Thoracic aorta (tissue), 2 donors: ENCODE measurements at regions not wholly inside any gene's neighbourhood (a gene's known extent, or its start where the extent isn't known, plus 50 kb on each side); places are given as distances from the start of the nearest gene placed in this dataset.
"Not testable (repeated sequence)": the region's sequence is repeated elsewhere in the genome, so short reads cannot be mapped to it uniquely, and the experiment has no call there.

Experiments used
- ATAC-seq: fragments of 150-250 bp; one replicate; pipeline ENCODE4 v1.8.0; 2017; ENCODE audit warnings: low read depth; ENCODE audit not compliant: insufficient number of reproducible peaks, low FRiP score
- DNase-seq: peaks from one replicate; pipeline ENCODE4 v3.0.0-alpha.2; 2020; ENCODE audit warnings: low spot score
- H3K27ac ChIP-seq, 2 donors: fragments of 200-600 bp; sonication (generic); 1 replicate in 1 of 2; 2 replicates in 1 of 2; pipeline ENCODE4 v1.5.1; 2016; ENCODE audit warnings: mild to moderate bottlenecking in 2 of 2, moderate library complexity in 2 of 2
- H3K27me3 ChIP-seq: fragments of 200-600 bp; sonication (generic); replicated peaks from 2 replicates; pipeline ENCODE4 v1.6.0; 2016; ENCODE audit warnings: mild to moderate bottlenecking; ENCODE audit not compliant: insufficient read depth
- H3K36me3 ChIP-seq: fragments of 200-600 bp; sonication (generic); one replicate; pipeline ENCODE4 v1.5.1; 2016
- H3K4me1 ChIP-seq, 2 donors: fragments of 200-600 bp; sonication (generic); 1 replicate in 1 of 2; 2 replicates in 1 of 2; pipeline versions ENCODE4 v1.5.1 to v1.6.0; 2016; ENCODE audit warnings: low read depth in 2 of 2, mild to moderate bottlenecking in 1 of 2; ENCODE audit not compliant: control insufficient read depth in 1 of 2
- H3K4me3 ChIP-seq: fragments of 200-600 bp; sonication (generic); 2 replicates; pipeline ENCODE4 v1.5.1; 2016; ENCODE audit warnings: mild to moderate bottlenecking
- H3K9me3 ChIP-seq: fragments of 200-600 bp; sonication (generic); 2 replicates; pipeline ENCODE4 v1.5.1; 2016
- CTCF ChIP-seq: fragments of 200-600 bp; sonication (generic); IDR thresholded peaks from one replicate; pipeline ENCODE4 v1.5.1; 2019; ENCODE audit warnings: antibody characterized with exemption

GRCh38 chr4:118557298-118557851, 127.8 kb upstream of the METTL14 start:
- Histone ChIP-seq H3K27ac (no peak overlapping the region), H3K36me3 (no peaks in the 10 kb centered on the region), H3K4me3 (no peak overlapping the region), H3K4me1 (no peaks in the 10 kb centered on the region), H3K27me3 (no peaks in the 10 kb centered on the region), H3K9me3 (no peaks in the 10 kb centered on the region)
- DNase-seq: no peak
- TF ChIP-seq CTCF: no peak
- ATAC-seq: no peak

- not testable (repeated sequence) for H3K9me3 ChIP-seq, H3K4me3 ChIP-seq, H3K27me3 ChIP-seq, DNase-seq, H3K27ac ChIP-seq, ATAC-seq, H3K4me1 ChIP-seq, H3K36me3 ChIP-seq
Measured at GRCh38 chr4:118558188-118558587, 127.0 kb upstream of the METTL14 start.

GRCh38 chr4:118561559-118561958, 123.6 kb upstream of the METTL14 start:
- not testable (repeated sequence) for H3K9me3 ChIP-seq, H3K36me3 ChIP-seq, DNase-seq, H3K27me3 ChIP-seq, H3K4me3 ChIP-seq, ATAC-seq, H3K27ac ChIP-seq, H3K4me1 ChIP-seq

GRCh38 chr4:118566003-118566513, 119.1 kb upstream of the METTL14 start:
- H3K27ac ChIP-seq, H3K9me3 ChIP-seq, H3K4me3 ChIP-seq, H3K4me1 ChIP-seq, H3K27me3 ChIP-seq, DNase-seq, H3K36me3 ChIP-seq, ATAC-seq: not testable (repeated sequence)

- not testable (repeated sequence) for DNase-seq, H3K4me3 ChIP-seq, H3K9me3 ChIP-seq, ATAC-seq, H3K27me3 ChIP-seq, H3K27ac ChIP-seq, H3K36me3 ChIP-seq, H3K4me1 ChIP-seq
Measured at GRCh38 chr4:118572991-118573390, 112.2 kb upstream of the METTL14 start.

- not testable (repeated sequence) for DNase-seq
Measured at GRCh38 chr4:118574251-118574913, 110.8 kb upstream of the METTL14 start.

GRCh38 chr4:118575057-118575456, 110.1 kb upstream of the METTL14 start:
- not testable (repeated sequence) for H3K9me3 ChIP-seq, H3K36me3 ChIP-seq, ATAC-seq, H3K27me3 ChIP-seq, H3K4me1 ChIP-seq, H3K27ac ChIP-seq, H3K4me3 ChIP-seq, DNase-seq

More at GRCh38 chr4:118574251-118574913, 110.8 kb upstream of the METTL14 start:
- ATAC-seq, H3K9me3 ChIP-seq, H3K36me3 ChIP-seq, H3K27ac ChIP-seq, H3K27me3 ChIP-seq, H3K4me1 ChIP-seq, H3K4me3 ChIP-seq: not testable (repeated sequence)

GRCh38 chr4:118575726-118576125, 109.5 kb upstream of the METTL14 start:
- not testable (repeated sequence) for H3K9me3 ChIP-seq, H3K4me1 ChIP-seq, ATAC-seq, DNase-seq, H3K27me3 ChIP-seq, H3K36me3 ChIP-seq, H3K4me3 ChIP-seq, H3K27ac ChIP-seq

- not testable (repeated sequence) for H3K27ac ChIP-seq, H3K9me3 ChIP-seq, H3K4me3 ChIP-seq, DNase-seq, H3K36me3 ChIP-seq, H3K4me1 ChIP-seq, H3K27me3 ChIP-seq, ATAC-seq
Measured at GRCh38 chr4:118576709-118577219, 108.4 kb upstream of the METTL14 start.
